GM18498 (cell line): ENCODE measurements at regions not wholly inside any gene's neighbourhood (a gene's known extent, or its start where the extent isn't known, plus 50 kb on each side); places are given as distances from the start of the nearest gene placed in this dataset.

Source experiments
- ATAC-seq: cut with Tn5 transposase; IDR thresholded peaks from one replicate; pipeline ENCODE4 v1.9.1; 2021; ENCODE audit warnings: mild to moderate bottlenecking, moderate library complexity; ENCODE audit not compliant: unreplicated experiment

GRCh38 chr17:77409282-77410161, 268.8 kb downstream of the SEC14L1 start:
- no peak for ATAC-seq

DNA sequence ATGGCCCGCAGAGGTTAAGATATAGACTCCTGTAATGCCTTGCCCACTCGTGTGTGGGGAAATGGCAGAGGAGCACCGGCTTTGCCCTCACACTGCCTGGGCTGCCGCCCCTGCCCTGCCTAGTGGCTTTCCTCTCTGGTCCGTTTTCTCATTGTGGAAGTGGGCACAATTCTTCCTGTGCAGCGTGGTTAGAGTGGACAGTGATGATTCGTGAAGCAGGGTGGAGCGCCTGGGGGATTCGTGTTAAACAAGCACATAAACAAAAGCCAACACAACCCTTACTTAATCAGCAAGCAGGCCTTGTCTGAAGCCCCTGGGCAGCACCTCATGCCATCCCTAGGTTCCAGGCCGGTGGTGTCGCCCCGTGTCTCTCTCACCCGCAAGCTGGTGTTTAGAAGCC, 269.7 kb downstream of the SEC14L1 start:
- ATAC-seq, result no peak

DNA sequence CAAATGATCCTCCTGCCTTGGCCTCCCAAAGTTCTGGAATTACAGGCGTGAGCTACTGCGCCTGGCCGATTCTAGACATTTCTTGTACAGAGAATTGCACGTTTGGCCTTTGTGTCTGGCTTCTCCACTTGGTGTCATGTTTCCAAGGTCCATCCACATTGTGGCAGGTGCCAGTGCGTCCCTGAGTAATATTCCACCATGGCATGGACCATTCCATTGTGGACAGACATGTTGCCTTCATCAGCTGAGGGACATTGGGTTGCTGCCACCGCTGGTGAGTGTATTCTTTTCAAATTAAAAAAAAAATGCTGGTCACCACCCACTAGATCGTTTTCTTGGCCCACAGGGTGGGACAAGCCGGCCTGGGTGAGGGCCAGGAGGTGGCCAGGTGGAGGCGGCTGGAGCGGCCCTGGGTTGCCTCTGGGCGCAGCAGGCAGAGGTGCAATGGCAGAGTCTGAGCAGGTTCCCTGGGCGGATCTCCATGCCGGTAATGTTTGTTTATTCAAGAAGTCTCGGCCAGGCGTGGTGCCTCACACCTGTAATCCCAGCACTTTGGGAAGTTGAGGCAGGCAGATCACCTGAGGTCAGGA, 274.1 kb downstream of the SEC14L1 start:
- no peak for ATAC-seq

GRCh38 chr17:77416105-77416713, 275.4 kb downstream of the SEC14L1 start:
- no peak for ATAC-seq

DNA sequence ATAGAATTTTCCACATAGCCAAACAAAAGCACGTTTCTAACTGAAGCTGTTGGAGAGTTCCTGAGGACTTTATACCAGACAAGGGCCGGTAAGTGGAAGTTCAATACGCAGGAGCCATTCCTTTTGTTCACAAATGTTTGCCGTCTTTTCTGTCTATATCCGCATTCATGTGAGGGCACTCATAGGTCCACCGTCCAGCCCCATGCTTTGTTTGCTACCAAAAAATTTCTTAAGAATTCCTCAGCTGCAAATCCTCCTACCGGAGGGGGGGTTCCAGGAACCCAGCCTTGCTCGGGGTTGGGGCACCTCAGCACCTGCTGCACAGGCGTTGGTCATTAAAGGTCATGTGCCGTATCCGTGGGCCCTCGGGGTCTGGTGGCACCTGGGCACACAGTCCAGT, 276.8 kb downstream of the SEC14L1 start:
- no peak for ATAC-seq

GRCh38 chr17:77418609-77419008, 277.8 kb downstream of the SEC14L1 start:
- ATAC-seq, result no peak

DNA sequence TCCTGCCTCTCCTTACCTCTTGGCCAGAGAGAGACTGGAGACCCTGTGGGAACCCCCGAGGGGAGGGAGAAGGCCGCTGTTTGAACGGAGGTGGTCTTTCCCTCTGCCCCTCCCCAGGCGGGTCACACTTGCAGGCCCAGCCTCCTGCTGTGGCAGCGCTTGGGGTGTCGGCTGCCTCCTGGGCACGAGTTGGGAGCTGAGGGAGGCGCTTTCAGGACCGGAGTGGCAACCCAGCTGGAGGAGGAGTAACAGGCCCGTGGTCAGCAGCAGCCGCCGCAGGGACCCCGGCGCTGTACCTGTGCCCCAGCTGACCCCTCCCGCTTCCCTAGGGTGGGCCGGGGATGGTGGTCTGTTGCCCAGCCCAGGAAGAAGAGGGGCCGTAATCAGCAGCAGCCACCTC, 278.3 kb downstream of the SEC14L1 start:
- ATAC-seq, result no peak

- ATAC-seq, result no peak
Observed at GRCh38 chr17:77419547-77420094, 278.9 kb downstream of the SEC14L1 start.

GRCh38 chr17:77420095-77420803, 279.5 kb downstream of the SEC14L1 start:
- ATAC-seq, result no peak

DNA sequence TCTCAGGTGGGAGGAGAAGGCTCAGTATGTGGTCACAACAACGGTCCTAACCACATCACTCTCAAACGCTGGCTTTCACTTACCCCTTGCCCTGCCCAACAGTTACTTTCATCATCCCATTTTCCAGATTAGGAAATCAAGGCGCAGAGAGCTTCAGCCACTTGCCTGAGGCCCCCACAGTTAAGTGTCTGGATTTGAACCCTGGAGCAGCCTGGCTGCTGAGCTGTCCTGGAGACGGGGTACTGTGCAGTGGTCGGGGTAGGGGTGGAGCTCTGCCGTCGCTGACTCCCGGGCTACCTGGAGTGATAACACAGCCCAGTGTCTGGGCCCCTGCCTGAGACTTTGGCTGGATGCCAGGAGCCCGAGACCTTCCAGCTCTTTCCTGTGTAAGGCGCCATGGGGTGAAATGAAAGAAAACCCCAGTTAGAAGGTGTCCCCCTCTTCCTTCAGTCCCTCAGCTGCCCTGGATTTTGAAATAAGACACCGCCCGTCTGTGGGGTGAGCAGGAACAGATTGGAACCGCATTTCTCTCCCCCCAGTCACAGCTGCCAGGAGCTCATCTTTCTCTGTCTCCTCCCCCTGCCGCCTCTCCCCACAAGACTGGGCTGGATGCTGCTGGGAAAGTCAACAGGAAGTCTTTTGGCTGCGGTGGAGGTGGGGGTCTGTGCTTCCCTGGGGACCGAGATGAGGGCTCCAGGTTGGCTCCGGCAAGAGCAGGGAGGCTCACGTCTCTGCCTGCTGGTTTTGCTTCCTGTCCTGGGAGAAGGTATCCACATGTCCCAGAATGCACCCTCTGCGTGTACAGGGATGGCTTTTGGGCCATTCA, 280.2 kb downstream of the SEC14L1 start:
- ATAC-seq, result no peak

- ATAC-seq, result no peak
Observed at GRCh38 chr17:77421630-77421972, 280.8 kb downstream of the SEC14L1 start.

- no peak for ATAC-seq
Observed at GRCh38 chr17:77422104-77422747, 281.5 kb downstream of the SEC14L1 start.

GRCh38 chr17:77422748-77423113, 282.0 kb downstream of the SEC14L1 start:
- ATAC-seq, result no peak

DNA sequence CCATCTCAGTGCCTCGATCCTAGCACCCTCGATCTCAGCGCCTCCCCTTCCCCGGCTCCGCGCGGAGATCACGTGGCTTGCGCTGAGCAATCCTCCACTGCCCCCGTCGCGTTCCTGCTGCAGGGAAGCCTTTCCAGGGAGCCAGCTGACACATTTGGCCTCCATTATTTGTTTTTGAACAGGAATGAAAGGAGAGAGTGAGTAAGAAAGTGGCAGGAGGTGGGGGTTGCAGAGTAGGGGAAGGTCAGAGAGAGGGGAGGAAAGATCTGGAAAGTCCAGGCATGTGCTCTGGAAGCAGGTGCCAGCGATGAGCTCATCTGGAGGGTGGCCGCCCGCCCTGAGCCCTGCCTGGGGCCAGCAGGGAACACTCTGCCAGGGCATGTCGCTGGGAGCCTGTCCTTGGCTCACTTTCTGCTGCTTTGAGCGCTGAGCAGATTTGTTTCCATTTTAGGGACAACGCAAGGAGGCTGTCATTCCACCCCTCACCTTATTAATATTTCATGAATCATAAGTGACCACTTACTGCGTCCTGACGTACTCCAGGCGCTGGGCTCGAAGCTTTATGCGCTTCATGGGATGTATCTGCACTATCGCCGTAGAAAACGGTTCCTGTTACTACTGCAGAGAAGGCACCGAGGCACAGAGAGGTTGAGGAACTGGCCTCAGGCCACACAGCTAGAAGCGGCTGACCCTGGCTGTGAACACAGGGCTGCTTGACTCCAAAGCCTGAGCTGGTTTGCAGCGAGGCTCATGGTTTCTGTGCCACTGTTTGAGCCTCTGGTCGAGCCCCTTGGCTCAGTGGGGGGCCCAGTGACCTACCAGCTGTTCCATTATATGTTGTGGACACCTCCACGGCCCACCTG, 283.1 kb downstream of the SEC14L1 start:
- no peak for ATAC-seq

- ATAC-seq, result no peak
Observed at GRCh38 chr17:77424585-77425344, 284.0 kb downstream of the SEC14L1 start.

DNA sequence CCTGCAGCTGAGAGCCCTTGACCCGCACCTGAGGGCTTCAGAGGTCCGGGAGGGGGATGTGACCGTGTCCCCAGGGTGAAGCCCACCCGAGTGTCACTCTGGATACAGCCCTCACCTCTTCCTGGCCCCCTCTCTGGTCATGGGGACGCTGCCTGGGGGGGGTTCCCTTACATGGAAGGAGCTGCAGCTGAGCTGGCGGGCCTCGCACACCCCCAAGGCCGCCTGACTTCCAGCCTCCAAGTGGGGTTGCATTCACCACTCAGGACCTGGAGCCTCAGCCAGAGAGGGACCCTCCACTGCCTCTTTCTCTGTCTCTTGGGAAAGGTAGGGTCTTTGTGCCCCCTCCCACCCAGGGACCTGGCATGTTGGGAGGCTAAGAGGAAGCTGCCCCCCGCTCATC, 284.6 kb downstream of the SEC14L1 start:
- no peak for ATAC-seq

GRCh38 chr17:77425791-77426641, 285.2 kb downstream of the SEC14L1 start:
- no peak for ATAC-seq
